Renal cortical epithelial cell (primary cell): ENCODE measurements at regions not wholly inside any gene's neighbourhood (a gene's known extent, or its start where the extent isn't known, plus 50 kb on each side); places are given as distances from the start of the nearest gene placed in this dataset.

Experiments used
- DNase-seq: peaks from one replicate; pipeline ENCODE4 v3.0.0-alpha.2; 2011; ENCODE audit warnings: low read depth

- no peak for DNase-seq
Observed at GRCh38 chr11:107140983-107141382, 122.7 kb upstream of the GUCY1A2 start.

DNA sequence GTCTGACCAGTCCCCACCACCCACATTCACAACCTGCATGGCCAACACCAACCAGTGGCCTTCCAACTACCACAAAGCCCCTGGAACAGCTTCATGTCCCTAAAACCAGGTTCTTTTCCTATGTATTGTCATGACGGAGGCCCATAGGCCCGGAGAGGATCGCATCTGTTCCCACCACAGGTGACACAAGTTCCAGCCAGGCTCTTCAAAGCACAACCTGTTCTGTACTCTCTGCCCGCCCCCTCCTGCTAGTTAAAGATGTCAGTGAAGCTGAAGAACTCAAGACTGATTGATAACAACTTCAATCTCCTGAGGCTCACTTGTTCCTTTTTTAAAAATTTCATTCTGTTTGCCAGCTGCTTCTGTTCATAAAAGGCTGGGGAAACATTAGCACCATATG is 121.1 kb upstream of the GUCY1A2 start:
- DNase-seq = no peak

DNA sequence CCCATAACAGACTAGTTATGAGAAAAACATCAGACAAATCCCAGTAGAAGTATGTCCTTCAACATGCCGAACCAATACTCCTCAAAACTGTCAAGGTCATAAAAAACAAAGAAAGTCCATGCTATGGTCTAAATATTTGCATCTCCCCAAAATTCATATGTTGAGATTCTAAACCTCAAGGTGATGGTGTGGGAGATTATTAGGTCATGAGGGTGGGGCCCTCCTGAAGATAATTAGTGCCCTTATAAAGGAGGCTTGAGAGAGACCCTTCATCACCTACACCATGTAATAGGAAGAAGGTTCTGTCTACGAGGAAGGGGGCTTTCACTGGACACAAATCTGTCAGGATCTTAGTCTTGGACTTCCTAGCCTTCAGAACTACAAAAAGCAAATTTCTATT is 118.6 kb upstream of the GUCY1A2 start:
- no peak for DNase-seq

DNA sequence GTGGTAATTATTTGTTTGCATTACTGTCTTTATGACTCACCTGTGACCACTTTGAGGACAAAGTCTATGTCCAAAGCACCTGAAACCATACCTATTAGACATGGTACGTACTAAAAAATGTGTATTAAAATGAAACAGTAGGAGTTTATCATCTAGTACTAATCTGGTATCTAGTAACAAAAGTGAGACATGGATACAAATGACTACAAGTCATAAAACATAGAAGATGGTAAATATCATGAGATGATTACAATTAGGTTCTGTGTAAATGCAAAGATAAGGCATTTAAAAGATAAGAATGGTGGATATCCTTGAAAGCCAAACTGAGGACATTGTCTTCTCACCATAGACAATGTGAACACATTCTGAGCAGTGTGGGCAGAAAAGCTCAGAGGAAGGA is 113.5 kb upstream of the GUCY1A2 start:
- no peak for DNase-seq

- no peak for DNase-seq
Observed at GRCh38 chr11:107123022-107123421, 104.7 kb upstream of the GUCY1A2 start.

DNA sequence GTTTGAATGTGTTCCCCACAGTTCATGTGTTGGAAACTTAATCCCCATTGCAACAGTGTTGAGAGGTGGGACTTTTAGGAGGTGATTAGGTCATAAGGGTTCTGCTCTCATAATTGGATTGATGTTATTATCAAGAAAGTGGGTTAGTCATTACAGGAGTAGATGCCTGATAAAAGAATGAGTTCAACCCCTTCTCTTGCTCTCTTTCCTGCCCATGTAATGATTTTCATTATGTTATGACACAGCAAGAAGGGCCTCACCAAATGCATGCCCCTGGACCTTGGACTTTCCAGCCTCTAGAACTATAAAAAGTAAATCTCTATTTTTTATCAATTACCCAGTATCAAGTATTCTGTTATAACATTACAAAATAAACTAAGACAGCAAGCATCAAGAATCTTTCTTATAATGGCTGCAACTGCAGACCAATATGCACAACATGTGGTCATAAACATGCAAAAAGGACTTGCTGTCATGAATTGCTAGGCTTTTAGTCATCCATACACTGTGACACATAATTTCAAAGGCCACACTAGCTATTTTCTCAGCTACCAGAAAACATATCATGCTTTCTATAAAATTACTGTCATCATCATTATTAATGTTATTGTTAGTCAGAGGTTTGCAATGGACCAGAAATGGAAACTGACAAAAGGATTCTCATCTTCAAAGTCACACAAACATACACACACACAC is 99.9 kb upstream of the GUCY1A2 start:
- peak; percentile 1 for DNase-seq

DNA sequence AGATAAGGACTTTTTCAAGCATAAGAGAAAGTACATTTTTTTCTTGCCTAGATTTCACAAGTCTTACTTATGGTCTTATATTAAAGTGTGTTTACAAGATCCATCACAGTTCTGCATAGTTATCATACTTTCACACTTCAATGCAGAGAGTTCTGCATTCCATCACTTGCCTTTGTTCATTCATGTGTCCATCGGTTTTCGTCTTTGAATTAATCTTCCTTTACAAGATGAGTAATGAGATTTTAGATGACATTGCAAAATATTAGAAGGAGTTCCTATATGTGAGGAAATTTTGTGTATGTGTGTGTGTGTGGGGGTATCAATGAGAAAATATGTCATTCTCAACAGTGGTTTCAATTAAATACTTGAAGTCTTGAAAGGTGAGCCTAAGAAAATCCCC is 98.1 kb upstream of the GUCY1A2 start:
- peak; percentile 76 for DNase-seq

- no peak for DNase-seq
Observed at GRCh38 chr11:107102692-107103477, 84.6 kb upstream of the GUCY1A2 start.

GRCh38 chr11:107092667-107093066 is 74.4 kb upstream of the GUCY1A2 start:
- DNase-seq = no peak

- DNase-seq = no peak
Observed at GRCh38 chr11:107078375-107078774, 60.1 kb upstream of the GUCY1A2 start.

DNA sequence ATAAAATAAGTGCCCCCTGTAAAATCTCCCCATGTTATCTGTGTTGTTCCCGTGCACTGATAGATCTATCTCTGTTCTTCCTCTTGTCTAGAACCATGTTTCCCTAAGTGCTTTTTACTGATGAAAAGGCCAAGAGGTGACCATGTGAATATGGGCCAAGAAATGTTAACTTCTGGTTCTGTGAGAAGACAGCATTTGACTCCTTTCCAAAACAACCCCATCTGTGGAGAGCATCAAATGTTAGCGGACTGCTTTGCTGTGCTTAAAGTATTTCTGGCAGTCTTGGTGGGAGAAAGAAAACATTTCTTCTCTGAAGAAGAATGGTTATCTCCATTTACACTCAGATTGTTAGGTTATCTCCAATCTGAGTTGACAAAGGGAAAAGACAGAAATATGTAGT is 58.6 kb upstream of the GUCY1A2 start:
- DNase-seq = no peak

- DNase-seq = no peak
Observed at GRCh38 chr11:107071129-107071528, 52.9 kb upstream of the GUCY1A2 start.
